T-helper 1 cell treated with Interleukin-12 subunit alpha and Interleukin-12 subunit beta and Interleukin-4 antibody, amounts not matched to agents 30 ng/mL and 1 ng/mL, for 36 hours (primary cell): ENCODE measurements at regions not wholly inside any gene's neighbourhood (a gene's known extent, or its start where the extent isn't known, plus 50 kb on each side); places are given as distances from the start of the nearest gene placed in this dataset.
"Not testable (repeated sequence)": the region's sequence is repeated elsewhere in the genome, so short reads cannot be mapped to it uniquely, and the experiment has no call there.

Source experiments
- intact Hi-C: fragments of 100-400 bp; cut with micrococcal nuclease; formaldehyde crosslinking; loops from one replicate; pipeline ENCODE4 v1.15.1; 2024

DNA sequence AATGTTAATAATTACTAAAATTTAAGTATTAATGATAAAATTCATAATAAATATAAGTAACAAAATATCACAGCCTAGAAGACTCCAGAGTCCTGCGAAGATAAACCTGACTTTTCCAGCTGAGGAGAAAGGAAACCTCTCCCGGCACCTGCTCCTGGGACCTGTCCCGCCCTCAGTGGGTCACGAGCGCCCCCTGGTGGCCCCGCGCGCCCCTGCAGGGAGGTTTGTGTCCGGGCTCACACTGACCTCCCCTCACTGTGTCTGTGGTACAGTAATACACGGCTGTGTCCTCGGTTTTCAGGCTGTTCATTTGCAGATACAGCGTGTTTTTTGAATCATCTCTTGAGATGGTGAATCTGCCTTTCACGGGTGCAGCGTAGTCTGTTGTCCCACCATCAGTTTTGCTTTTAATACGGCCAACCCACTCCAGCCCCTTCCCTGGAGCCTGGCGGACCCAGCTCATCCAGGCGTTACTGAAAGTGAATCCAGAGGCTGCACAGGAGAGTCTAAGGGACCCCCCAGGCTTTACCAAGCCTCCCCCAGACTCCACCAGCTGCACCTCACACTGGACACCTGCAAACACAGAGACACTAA lies 627.1 kb downstream of the TMEM121 start:
- intact Hi-C loops, result loop anchor here (2.0 kb wide), 1 partner anchor 41 kb away; no protein-coding TSS in a partner anchor

- intact Hi-C loops, result no loop called here
Measured at GRCh38 chr14:106163316-106163715, 636.9 kb downstream of the TMEM121 start.

- intact Hi-C loops, result not testable (repeated sequence)
Measured at GRCh38 chr14:106163812-106164211, 637.4 kb downstream of the TMEM121 start.

- intact Hi-C loops, result no loop called here
Measured at GRCh38 chr14:106166232-106166631, 639.8 kb downstream of the TMEM121 start.

- intact Hi-C loops, result no loop called here
Measured at GRCh38 chr14:106166650-106167204, 640.3 kb downstream of the TMEM121 start.

DNA sequence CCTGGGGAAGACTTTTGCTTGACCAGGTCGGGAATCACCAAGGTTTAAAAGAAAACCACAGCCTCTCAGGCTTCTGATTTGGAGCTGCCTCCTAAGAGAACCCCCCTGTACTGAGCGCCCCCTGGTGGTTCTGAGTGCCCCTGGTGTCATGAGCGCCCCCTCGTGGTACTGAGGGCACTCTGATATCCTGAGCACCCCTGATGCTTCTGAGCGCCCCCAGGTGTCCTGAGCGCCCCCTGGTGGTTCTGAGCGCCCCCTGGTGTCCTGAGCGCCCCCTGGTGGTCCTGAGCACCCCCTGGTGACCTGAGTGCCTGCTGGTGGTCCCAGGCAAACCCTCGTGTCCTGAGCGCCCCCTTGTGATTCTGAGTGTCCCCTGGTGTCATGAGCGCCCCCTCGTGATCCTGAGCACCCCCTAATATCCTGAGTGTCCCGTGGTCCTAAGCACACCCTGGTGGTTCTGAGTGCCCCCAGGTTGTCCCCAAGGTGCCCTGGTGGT lies 643.8 kb downstream of the TMEM121 start:
- intact Hi-C loops, result not testable (repeated sequence)

- intact Hi-C loops, result loop anchor here (1.0 kb wide), 1 partner anchor 10 kb away; no protein-coding TSS in a partner anchor
Measured at GRCh38 chr14:106174206-106174605, 647.8 kb downstream of the TMEM121 start.

GRCh38 chr14:106177266-106178246 lies 651.2 kb downstream of the TMEM121 start:
- intact Hi-C loops, result loop anchor here (1.0 kb wide), 1 partner anchor 8 kb away; no protein-coding TSS in a partner anchor

DNA sequence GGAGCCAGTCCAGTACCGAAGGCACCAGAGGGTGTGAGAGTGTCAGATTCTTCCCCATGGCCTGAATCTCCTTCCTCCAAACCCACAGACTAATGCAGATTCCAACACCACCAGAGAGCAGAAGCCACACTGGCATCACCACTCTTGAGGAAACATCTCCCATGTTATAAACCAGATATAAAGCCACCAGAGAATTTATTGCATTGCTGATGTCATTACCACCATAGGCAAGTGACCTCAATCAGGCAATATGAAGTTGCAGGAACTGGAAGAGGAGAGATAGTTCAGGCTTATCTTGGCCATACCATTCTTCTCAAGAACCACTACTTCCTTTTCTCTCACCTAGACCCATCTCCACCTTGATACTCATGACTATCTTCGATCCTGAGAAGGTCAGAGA lies 653.4 kb downstream of the TMEM121 start:
- intact Hi-C loops, result no loop called here

- intact Hi-C loops, result loop anchor here (1.0 to 5.0 kb wide), 3 partner anchors 7 to 172 kb away; no protein-coding TSS in a partner anchor
Measured at GRCh38 chr14:106184771-106185170, 658.4 kb downstream of the TMEM121 start.

DNA sequence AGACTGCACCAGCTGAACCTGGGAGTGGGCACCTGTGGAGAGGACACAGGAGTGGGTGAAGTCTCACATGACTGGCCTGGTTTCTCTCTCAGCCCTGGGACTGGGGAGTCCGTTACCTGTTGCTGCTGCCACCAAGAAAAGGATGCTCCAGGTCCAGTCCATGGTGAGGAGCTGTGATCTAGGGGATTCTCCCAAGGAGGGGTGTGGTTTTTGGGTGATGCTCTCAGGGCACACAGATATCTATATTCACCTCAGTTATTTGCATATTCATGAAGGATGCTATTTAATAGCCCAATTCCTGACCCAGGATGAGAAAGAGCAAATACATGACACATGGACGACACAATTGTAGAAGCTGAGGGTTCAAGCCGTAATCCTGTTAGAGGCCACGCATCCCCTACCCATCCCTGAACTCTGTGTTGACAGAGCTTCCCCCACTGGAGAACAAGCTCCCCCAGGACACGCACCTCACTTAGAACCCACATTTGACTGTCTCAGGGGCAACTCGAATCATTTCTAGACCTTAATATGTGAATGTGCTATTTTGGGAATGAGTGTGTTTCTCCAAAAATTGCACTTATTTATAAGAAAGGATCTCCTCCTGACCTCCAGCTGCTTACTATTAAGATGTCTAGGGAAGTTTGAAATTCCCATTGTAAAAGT lies 658.9 kb downstream of the TMEM121 start:
- intact Hi-C loops, result loop anchor here (1.0 to 5.0 kb wide), 2 partner anchors 8 to 173 kb away; no protein-coding TSS in a partner anchor

- intact Hi-C loops, result loop anchor here (1.0 to 5.0 kb wide), 2 partner anchors 9 to 174 kb away; no protein-coding TSS in a partner anchor
Measured at GRCh38 chr14:106185837-106186233, 659.5 kb downstream of the TMEM121 start.

DNA sequence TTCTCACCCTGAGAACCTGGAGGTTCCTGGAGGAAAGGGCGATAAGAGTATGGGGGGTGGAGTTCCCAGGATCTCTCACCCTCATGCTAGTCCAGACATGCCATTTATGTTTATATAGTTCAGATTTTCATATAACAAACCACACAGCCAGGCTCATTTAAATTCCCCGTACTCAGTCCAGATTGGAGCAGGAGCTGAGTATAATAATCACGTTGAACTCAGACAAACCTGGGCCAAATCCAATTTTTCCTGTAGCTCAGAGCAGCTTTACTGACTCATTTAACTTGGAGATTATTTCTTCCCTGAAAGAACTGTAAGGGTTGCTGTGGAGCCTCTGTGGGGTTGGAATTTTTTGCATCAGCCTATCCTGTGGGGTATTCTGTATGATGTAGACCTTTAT lies 660.8 kb downstream of the TMEM121 start:
- intact Hi-C loops, result loop anchor here (5.0 kb wide), 1 partner anchor 175 kb away; no protein-coding TSS in a partner anchor

DNA sequence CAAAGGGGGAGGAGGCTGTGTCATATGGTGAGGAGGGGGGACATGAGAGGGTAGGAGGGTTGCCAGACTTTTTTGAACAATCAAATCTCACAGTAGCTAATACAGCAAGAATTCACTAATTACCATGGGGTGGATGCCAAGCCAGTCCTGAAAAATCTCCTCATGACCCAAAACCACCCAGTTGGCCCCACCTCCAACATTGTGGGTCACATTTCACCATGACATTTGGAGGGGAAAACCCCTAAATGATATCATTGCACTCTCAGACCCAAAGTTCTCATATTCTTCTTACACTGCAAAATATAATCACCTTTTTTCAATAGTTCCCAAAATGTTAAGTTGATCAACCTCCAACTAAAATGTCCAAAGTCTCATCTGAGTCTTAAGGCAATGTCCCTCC lies 666.3 kb downstream of the TMEM121 start:
- intact Hi-C loops, result not testable (repeated sequence)

DNA sequence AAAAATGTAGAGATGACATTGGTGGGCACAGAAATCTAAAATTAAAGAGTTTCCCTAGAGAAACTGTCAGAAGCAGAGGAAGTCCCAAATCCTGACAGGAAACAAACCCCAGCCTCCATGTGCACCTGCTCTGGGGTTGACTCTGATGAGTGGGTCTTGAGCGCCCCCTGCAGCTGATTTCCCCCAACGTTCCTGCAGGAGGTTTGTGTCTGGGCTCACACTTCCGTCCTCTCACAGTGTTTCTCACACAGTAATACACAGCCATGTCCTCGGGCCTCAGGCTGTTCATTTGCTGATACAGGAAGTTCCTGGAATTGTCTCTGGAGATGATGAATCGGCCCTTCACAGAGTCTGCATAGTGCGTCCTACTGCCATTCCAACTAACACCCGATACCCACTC lies 670.1 kb downstream of the TMEM121 start:
- intact Hi-C loops, result not testable (repeated sequence)

GRCh38 chr14:106197264-106197663 lies 670.9 kb downstream of the TMEM121 start:
- intact Hi-C loops, result not testable (repeated sequence)

DNA sequence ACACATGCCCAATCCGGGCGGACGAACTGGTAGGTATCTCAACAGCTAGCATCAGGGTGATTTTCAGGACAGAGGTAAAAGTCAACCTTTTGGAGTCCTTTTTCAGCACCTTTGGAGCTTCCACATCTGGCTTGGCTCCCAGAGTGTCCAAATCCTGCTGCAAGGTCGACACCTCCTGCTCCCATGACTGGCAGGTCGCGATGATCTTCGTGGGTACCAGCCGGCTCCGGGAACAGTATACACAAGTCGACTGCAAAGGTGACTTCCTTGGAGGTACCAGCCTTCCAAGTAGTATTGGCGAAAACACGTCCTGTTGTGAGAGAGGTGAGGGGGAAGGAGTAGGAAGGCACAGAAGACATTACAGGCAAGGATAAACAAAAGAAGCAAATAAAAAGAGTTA lies 672.7 kb downstream of the TMEM121 start:
- intact Hi-C loops, result no loop called here

- intact Hi-C loops, result no loop called here
Measured at GRCh38 chr14:106200541-106201315, 674.3 kb downstream of the TMEM121 start.

DNA sequence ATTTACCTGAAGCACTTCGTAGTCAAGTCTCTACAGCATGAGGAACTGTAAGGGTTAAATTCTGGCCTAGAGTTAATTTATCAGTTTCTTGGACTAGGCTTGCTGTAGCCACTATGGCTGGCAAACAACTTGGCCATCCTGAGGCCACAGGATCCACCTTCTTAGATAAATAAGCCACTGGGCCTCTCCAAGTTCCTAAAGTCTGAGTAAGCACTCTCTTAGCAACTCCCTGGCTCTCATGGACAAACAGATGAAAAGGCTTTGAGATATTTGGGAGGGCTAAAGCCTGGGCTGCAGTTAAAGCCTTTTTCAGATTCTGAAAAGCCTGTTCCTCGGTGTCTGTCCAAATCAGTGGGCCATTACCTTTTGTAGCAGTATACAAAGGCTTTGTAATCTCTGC lies 675.0 kb downstream of the TMEM121 start:
- intact Hi-C loops, result no loop called here

DNA sequence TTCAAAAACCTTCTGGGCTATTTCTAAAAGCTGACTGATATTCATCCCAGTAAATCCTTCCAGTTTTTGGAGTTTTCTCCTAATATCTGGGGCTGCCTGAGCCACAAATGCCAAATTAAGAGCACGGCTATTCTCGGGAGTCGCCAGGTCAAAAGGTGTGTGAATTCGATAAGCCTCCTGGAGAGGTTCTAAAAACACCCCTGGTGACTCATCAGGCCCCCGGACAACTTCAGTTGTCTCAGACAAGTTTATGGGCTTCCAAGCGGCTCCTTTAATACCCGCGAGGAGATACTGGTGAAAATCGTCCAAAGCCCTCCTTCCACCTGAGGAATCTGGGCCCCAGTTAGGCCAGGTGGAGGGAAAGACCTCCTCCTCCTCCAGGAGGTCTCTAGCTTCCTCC lies 677.1 kb downstream of the TMEM121 start:
- intact Hi-C loops, result no loop called here
